Testis (tissue), 2 donors: ENCODE measurements at regions not wholly inside any gene's neighbourhood (a gene's known extent, or its start where the extent isn't known, plus 50 kb on each side); places are given as distances from the start of the nearest gene placed in this dataset.
"Not testable (repeated sequence)": the region's sequence is repeated elsewhere in the genome, so short reads cannot be mapped to it uniquely, and the experiment has no call there.

ENCODE experiments used
- DNase-seq: peaks from one replicate; pipeline ENCODE4 v3.0.0-alpha.2; 2019
- H3K27ac ChIP-seq, 2 donors: fragments of 200-600 bp; sonication (generic); one replicate each; pipeline ENCODE4 v1.5.1; 2019
- H3K27me3 ChIP-seq: fragments of 200-600 bp; sonication (generic); one replicate; pipeline ENCODE4 v1.5.1; 2019
- H3K36me3 ChIP-seq: fragments of 200-600 bp; sonication (generic); one replicate; pipeline ENCODE4 v1.5.1; 2017; ENCODE audit warnings: low read depth; ENCODE audit errors: missing control alignments
- H3K4me1 ChIP-seq: fragments of 200-600 bp; sonication (generic); one replicate; pipeline ENCODE4 v1.5.1; 2019
- H3K4me3 ChIP-seq, 2 donors: fragments of 200-600 bp; sonication (generic); one replicate each; pipeline ENCODE4 v1.5.1; 2017 to 2019
- H3K9me3 ChIP-seq: fragments of 200-600 bp; sonication (generic); one replicate; pipeline ENCODE4 v1.5.1; 2017
- POLR2A ChIP-seq: fragments of 450-650 bp; IDR thresholded peaks from one replicate; pipeline ENCODE4 v1.6.1; 2017; ENCODE audit warnings: antibody characterized with exemption, mild to moderate bottlenecking, moderate library complexity
- whole genome bisulfite sequencing, 2 donors: methylation state at CpG; one replicate each; pipeline ENCODE4 v1.1.5; 2018; 5-methylcytosine and 5-hydroxymethylcytosine counted together
- intact Hi-C: fragments of 100-400 bp; cut with DNase I; formaldehyde crosslinking; loops from one replicate; pipeline ENCODE4 v1.15.1; 2023; ENCODE audit warnings: low total_unique reads
- TF ChIP-seq, protein P1 (sequence below), 3 experiments: fragments of 450-650 bp in 2 of 3; fragments of 200-600 bp in 1 of 3; sonication (generic) in 1 of 3; IDR thresholded peaks; one replicate each; pipeline ENCODE4 v1.5.1; 2016 to 2019; ENCODE audit warnings: antibody characterized with exemption in 3 of 3, mild to moderate bottlenecking in 2 of 3, moderate library complexity in 1 of 3

DNA sequence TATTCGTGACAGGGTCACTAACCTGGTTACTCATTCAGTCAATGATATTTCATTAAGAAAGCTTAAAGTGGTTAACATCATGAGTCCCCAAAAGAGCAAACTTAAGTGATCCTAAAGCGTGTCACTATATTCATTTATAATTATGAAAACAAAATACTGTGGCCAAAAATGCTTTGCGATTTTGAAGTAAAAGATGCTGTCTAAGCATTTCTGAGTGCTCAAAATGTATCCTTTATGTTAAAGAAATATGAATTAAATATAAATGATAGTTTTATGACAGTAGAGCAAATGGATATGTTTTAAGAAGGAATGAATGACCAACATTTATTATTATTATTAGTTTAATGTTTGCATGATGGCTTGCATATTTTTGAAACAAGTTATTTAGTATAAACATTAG, 72.6 kb upstream of the CDC42EP3 start:
- H3K9me3 ChIP-seq: no peaks in the 10 kb centered on the region
- no peaks in the 10 kb centered on the region for H3K27me3 ChIP-seq
- 93 to 95% methylated on average over 3 of the region's 3 CpGs for WGBS, 2 donors
- DNase-seq: no peak
- intact Hi-C loops: no loop called here
- no peak overlapping the region for H3K4me3 ChIP-seq
- no peak overlapping the region for H3K27ac ChIP-seq
- no peak for TF ChIP-seq POLR2A
- TF ChIP-seq, protein P1, sequence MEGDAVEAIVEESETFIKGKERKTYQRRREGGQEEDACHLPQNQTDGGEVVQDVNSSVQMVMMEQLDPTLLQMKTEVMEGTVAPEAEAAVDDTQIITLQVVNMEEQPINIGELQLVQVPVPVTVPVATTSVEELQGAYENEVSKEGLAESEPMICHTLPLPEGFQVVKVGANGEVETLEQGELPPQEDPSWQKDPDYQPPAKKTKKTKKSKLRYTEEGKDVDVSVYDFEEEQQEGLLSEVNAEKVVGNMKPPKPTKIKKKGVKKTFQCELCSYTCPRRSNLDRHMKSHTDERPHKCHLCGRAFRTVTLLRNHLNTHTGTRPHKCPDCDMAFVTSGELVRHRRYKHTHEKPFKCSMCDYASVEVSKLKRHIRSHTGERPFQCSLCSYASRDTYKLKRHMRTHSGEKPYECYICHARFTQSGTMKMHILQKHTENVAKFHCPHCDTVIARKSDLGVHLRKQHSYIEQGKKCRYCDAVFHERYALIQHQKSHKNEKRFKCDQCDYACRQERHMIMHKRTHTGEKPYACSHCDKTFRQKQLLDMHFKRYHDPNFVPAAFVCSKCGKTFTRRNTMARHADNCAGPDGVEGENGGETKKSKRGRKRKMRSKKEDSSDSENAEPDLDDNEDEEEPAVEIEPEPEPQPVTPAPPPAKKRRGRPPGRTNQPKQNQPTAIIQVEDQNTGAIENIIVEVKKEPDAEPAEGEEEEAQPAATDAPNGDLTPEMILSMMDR (IDR thresholded peaks at IDR 0.05): no peak
- peaks cover 6% of the 10 kb centered on the region for H3K4me1 ChIP-seq
- no peaks in the 10 kb centered on the region for H3K36me3 ChIP-seq

DNA sequence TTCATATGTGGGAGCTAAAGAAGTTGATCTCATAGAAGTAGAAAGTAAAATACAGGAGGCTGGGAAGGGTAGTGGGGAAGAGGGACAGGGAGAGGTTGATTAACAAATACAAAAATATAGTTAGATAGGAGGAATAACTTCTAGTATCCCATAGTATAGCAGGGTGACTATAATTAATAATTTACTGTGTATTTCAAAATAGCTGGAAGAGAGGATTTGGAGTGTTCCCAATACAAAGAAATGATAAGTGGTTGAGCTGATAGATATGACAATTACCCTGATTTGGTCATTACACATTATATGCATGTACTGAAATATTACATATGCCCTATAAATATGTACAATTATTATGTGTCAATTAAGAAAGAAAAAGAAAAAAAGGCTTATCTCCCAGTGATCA, 73.5 kb upstream of the CDC42EP3 start:
- H3K36me3 ChIP-seq, intact Hi-C loops, H3K27ac ChIP-seq, DNase-seq, H3K9me3 ChIP-seq, H3K27me3 ChIP-seq, H3K4me1 ChIP-seq, H3K4me3 ChIP-seq: not testable (repeated sequence)

DNA sequence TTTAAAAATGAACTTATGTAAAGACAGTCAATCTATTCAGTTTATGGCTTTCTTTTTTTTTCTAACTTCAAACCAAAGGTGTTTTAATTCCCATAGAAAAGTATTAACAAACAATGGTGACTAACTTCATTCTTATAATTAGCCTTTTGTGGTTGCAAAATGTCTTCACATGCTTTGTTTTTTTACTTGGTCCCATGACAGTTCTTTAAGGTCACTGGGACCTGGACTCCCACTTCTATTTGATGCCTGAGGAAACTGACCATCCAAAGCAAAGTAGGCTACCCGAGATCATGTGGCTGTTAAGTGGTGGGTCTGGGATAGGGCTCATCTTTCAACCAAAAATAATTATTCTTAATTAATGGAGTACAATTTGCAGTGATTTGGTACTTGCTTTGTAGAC, 74.6 kb upstream of the CDC42EP3 start:
- DNase-seq, H3K9me3 ChIP-seq, H3K27me3 ChIP-seq, H3K27ac ChIP-seq, intact Hi-C loops, H3K4me1 ChIP-seq, H3K36me3 ChIP-seq, H3K4me3 ChIP-seq: not testable (repeated sequence)
- 70 to 72% methylated on average over 1 of the region's 1 CpG for whole genome bisulfite sequencing, 2 donors

DNA sequence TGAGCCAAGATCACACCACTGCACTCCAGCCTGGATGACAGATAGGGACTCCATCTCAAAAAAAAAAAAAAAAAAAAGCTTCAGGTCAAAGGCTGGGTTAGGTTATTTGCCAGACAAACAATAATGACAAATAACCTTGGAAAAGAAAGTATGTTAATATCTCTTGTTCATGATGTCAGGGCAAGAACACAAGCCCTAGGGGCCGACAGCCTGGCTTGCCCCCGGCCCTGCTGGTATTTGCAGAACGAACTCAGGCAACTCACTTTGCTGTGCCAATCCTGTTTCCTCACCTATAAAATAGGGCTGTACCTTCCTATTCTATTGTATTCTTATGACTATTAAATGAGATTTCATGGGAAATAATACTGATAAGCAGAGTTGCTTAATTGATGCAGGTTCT, 75.4 kb upstream of the CDC42EP3 start:
- no peak for DNase-seq
- no peaks in the 10 kb centered on the region for H3K36me3 ChIP-seq
- no peak overlapping the region for H3K4me3 ChIP-seq
- peaks cover 6% of the 10 kb centered on the region for H3K4me1 ChIP-seq
- TF ChIP-seq, protein P1 (IDR thresholded peaks at IDR 0.05): no peak
- TF ChIP-seq POLR2A: no peak
- no peak overlapping the region for H3K27ac ChIP-seq
- no peaks in the 10 kb centered on the region for H3K27me3 ChIP-seq
- intact Hi-C loops: no loop called here
- WGBS, 2 donors: 68 to 69% methylated on average over 3 of the region's 3 CpGs
- no peaks in the 10 kb centered on the region for H3K9me3 ChIP-seq

DNA sequence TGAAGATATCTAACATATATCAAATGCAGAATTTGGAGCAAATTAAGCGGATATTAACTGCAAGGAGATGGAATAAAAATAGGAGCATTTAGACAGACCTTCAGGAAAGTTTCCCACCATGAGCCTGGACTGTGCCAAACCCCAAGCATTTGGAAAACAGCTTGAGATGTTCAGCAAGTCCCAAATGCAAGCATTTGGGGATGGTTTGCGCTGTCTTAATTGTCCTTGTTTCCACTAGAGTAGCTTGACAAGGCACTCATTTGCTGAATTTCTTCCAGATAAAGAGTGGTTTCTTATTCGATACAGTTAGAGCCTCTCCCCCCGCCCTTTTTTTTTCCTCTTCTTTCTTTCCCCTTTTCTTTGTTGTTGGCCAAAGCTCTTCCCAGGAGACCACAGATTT, 77.1 kb upstream of the CDC42EP3 start:
- H3K4me3 ChIP-seq: no peak overlapping the region
- H3K9me3 ChIP-seq: no peaks in the 10 kb centered on the region
- TF ChIP-seq, protein P1 (IDR thresholded peaks at IDR 0.05): no peak
- TF ChIP-seq POLR2A: no peak
- no peak overlapping the region for H3K27ac ChIP-seq
- intact Hi-C loops: no loop called here
- DNase-seq: no peak
- WGBS, 2 donors: 47 to 49% methylated on average over 4 of the region's 4 CpGs
- H3K36me3 ChIP-seq: no peaks in the 10 kb centered on the region
- peaks cover 6% of the 10 kb centered on the region for H3K4me1 ChIP-seq
- no peaks in the 10 kb centered on the region for H3K27me3 ChIP-seq

DNA sequence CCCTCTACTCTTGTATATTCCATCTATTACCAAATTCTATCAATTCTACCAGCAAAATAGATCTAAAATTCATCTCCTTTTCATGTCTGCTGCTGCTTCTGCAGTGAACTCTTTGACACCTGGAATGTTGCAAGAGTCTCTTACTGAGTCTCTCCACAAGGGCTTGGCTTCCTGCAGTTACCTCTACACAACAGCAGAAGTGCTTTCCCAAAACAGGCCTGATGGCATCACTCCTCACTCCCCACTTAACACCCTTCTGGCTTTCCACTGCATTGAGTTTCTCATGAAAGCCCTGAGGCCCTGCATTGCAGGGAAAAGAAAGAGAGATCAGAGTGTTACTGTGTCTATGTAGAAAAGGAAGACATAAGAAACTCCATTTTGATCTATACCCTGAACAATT, 78.8 kb upstream of the CDC42EP3 start:
- H3K36me3 ChIP-seq, DNase-seq, intact Hi-C loops, H3K9me3 ChIP-seq, H3K4me1 ChIP-seq, H3K27me3 ChIP-seq, H3K27ac ChIP-seq, H3K4me3 ChIP-seq: not testable (repeated sequence)
